ENCODE measurements at regions not wholly inside any gene's neighbourhood (a gene's known extent, or its start where the extent isn't known, plus 50 kb on each side); places are given as distances from the start of the nearest gene placed in this dataset.
A peak's percentile ranks its signal among the peaks of the same experiment; 100 is the strongest.
"Not testable (repeated sequence)": the region's sequence is repeated elsewhere in the genome, so short reads cannot be mapped to it uniquely, and the experiment has no call there.

GRCh38 chrX:153266140-153266539, 55.4 kb downstream of the PNMA6F start:
- 92% methylated on average over 8 of the region's 16 CpGs for WGBS
- H3K4me1 ChIP-seq (ENCODE audit: control insufficient read depth in 2 of 2, insufficient read depth in 2 of 2, low read length in 2 of 2): not testable (repeated sequence)

GRCh38 chrX:153260468-153260867, 61.1 kb downstream of the PNMA6F start:
- H3K4me1 ChIP-seq (ENCODE audit: control insufficient read depth in 2 of 2, insufficient read depth in 2 of 2, low read length in 2 of 2); H3K4me3 ChIP-seq (ENCODE audit: low read length in 2 of 2); DNase-seq (ENCODE audit: low read depth in 6 of 9, low spot score in 9 of 9); H3K9me3 ChIP-seq (ENCODE audit: control insufficient read depth in 2 of 2, insufficient read depth in 1 of 2, low read length in 1 of 2); H3K36me3 ChIP-seq (ENCODE audit: control insufficient read depth in 2 of 2, insufficient read depth in 2 of 2, low read length in 1 of 2); H3K27ac ChIP-seq (ENCODE audit: low read depth in 1 of 2, low read length in 1 of 2); H3K27me3 ChIP-seq (ENCODE audit: control insufficient read depth in 2 of 2, insufficient read depth in 1 of 2, low read length in 1 of 2): not testable (repeated sequence)
- no CpG with 5 or more reads among the region's 4 CpGs for WGBS

More at GRCh38 chrX:153266140-153266539, 55.4 kb downstream of the PNMA6F start:
- H3K4me3 ChIP-seq (ENCODE audit: low read length in 2 of 2); H3K27me3 ChIP-seq (ENCODE audit: control insufficient read depth in 2 of 2, insufficient read depth in 1 of 2, low read length in 1 of 2); DNase-seq (ENCODE audit: low read depth in 6 of 9, low spot score in 9 of 9); H3K9me3 ChIP-seq (ENCODE audit: control insufficient read depth in 2 of 2, insufficient read depth in 1 of 2, low read length in 1 of 2); H3K27ac ChIP-seq (ENCODE audit: low read depth in 1 of 2, low read length in 1 of 2); H3K36me3 ChIP-seq (ENCODE audit: control insufficient read depth in 2 of 2, insufficient read depth in 2 of 2, low read length in 1 of 2): not testable (repeated sequence)

- not testable (repeated sequence) for DNase-seq (ENCODE audit: low read depth in 6 of 9, low spot score in 9 of 9); H3K9me3 ChIP-seq (ENCODE audit: control insufficient read depth in 2 of 2, insufficient read depth in 1 of 2, low read length in 1 of 2); H3K4me1 ChIP-seq (ENCODE audit: control insufficient read depth in 2 of 2, insufficient read depth in 2 of 2, low read length in 2 of 2); H3K4me3 ChIP-seq (ENCODE audit: low read length in 2 of 2); H3K27ac ChIP-seq (ENCODE audit: low read depth in 1 of 2, low read length in 1 of 2); H3K27me3 ChIP-seq (ENCODE audit: control insufficient read depth in 2 of 2, insufficient read depth in 1 of 2, low read length in 1 of 2); H3K36me3 ChIP-seq (ENCODE audit: control insufficient read depth in 2 of 2, insufficient read depth in 2 of 2, low read length in 1 of 2)
- no CpG with 5 or more reads among the region's 7 CpGs for WGBS
Measured at GRCh38 chrX:153253239-153253638, 68.3 kb downstream of the PNMA6F start.

- not testable (repeated sequence) for H3K9me3 ChIP-seq (ENCODE audit: control insufficient read depth in 2 of 2, insufficient read depth in 1 of 2, low read length in 1 of 2); H3K4me1 ChIP-seq (ENCODE audit: control insufficient read depth in 2 of 2, insufficient read depth in 2 of 2, low read length in 2 of 2); H3K27ac ChIP-seq (ENCODE audit: low read depth in 1 of 2, low read length in 1 of 2); H3K36me3 ChIP-seq (ENCODE audit: control insufficient read depth in 2 of 2, insufficient read depth in 2 of 2, low read length in 1 of 2); H3K27me3 ChIP-seq (ENCODE audit: control insufficient read depth in 2 of 2, insufficient read depth in 1 of 2, low read length in 1 of 2); DNase-seq (ENCODE audit: low read depth in 6 of 9, low spot score in 9 of 9); H3K4me3 ChIP-seq (ENCODE audit: low read length in 2 of 2)
- WGBS: 96% methylated on average over 4 of the region's 20 CpGs
Measured at GRCh38 chrX:153252378-153253129, 69.0 kb downstream of the PNMA6F start.

GRCh38 chrX:153251952-153252351, 69.6 kb downstream of the PNMA6F start:
- H3K4me3 ChIP-seq (ENCODE audit: low read length in 2 of 2); H3K27me3 ChIP-seq (ENCODE audit: control insufficient read depth in 2 of 2, insufficient read depth in 1 of 2, low read length in 1 of 2); H3K4me1 ChIP-seq (ENCODE audit: control insufficient read depth in 2 of 2, insufficient read depth in 2 of 2, low read length in 2 of 2); H3K36me3 ChIP-seq (ENCODE audit: control insufficient read depth in 2 of 2, insufficient read depth in 2 of 2, low read length in 1 of 2); DNase-seq (ENCODE audit: low read depth in 6 of 9, low spot score in 9 of 9); H3K9me3 ChIP-seq (ENCODE audit: control insufficient read depth in 2 of 2, insufficient read depth in 1 of 2, low read length in 1 of 2); H3K27ac ChIP-seq (ENCODE audit: low read depth in 1 of 2, low read length in 1 of 2): not testable (repeated sequence)
- WGBS: 94% methylated on average over 4 of the region's 12 CpGs

- H3K36me3 ChIP-seq (ENCODE audit: control insufficient read depth in 2 of 2, insufficient read depth in 2 of 2, low read length in 1 of 2); H3K27ac ChIP-seq (ENCODE audit: low read depth in 1 of 2, low read length in 1 of 2); DNase-seq (ENCODE audit: low read depth in 6 of 9, low spot score in 9 of 9); H3K4me3 ChIP-seq (ENCODE audit: low read length in 2 of 2); H3K27me3 ChIP-seq (ENCODE audit: control insufficient read depth in 2 of 2, insufficient read depth in 1 of 2, low read length in 1 of 2); H3K9me3 ChIP-seq (ENCODE audit: control insufficient read depth in 2 of 2, insufficient read depth in 1 of 2, low read length in 1 of 2); H3K4me1 ChIP-seq (ENCODE audit: control insufficient read depth in 2 of 2, insufficient read depth in 2 of 2, low read length in 2 of 2): not testable (repeated sequence)
- WGBS: no CpG with 5 or more reads among the region's 1 CpG
Measured at GRCh38 chrX:153250762-153251161, 70.8 kb downstream of the PNMA6F start.

- no peak overlapping the region for H3K27ac ChIP-seq (ENCODE audit: low read depth in 1 of 2, low read length in 1 of 2)
- peak overlapping the region in 1 of 2 donors; percentile 26 for H3K4me3 ChIP-seq (ENCODE audit: low read length in 2 of 2)
- WGBS: 43% methylated on average over 4 of the region's 4 CpGs
Measured at GRCh38 chrX:153245288-153245731, 66.2 kb downstream of the MAGEA1 start.

GRCh38 chrX:153244767-153245166, 65.7 kb downstream of the MAGEA1 start:
- H3K4me3 ChIP-seq (ENCODE audit: low read length in 2 of 2): peak overlapping the region in 1 of 2 donors; percentile 26
- 59% methylated on average over 5 of the region's 5 CpGs for WGBS
- H3K4me1 ChIP-seq (ENCODE audit: control insufficient read depth in 2 of 2, insufficient read depth in 2 of 2, low read length in 2 of 2): no peaks in the 10 kb centered on the region
- H3K27ac ChIP-seq (ENCODE audit: low read depth in 1 of 2, low read length in 1 of 2): no peak overlapping the region
- no peak for DNase-seq (ENCODE audit: low read depth in 6 of 9, low spot score in 9 of 9)
- no peaks in the 10 kb centered on the region for H3K9me3 ChIP-seq (ENCODE audit: control insufficient read depth in 2 of 2, insufficient read depth in 1 of 2, low read length in 1 of 2)
- no peaks in the 10 kb centered on the region for H3K36me3 ChIP-seq (ENCODE audit: control insufficient read depth in 2 of 2, insufficient read depth in 2 of 2, low read length in 1 of 2)
- no peaks in the 10 kb centered on the region for H3K27me3 ChIP-seq (ENCODE audit: control insufficient read depth in 2 of 2, insufficient read depth in 1 of 2, low read length in 1 of 2)

More at GRCh38 chrX:153245288-153245731, 66.2 kb downstream of the MAGEA1 start:
- no peaks in the 10 kb centered on the region for H3K9me3 ChIP-seq (ENCODE audit: control insufficient read depth in 2 of 2, insufficient read depth in 1 of 2, low read length in 1 of 2)
- no peaks in the 10 kb centered on the region for H3K4me1 ChIP-seq (ENCODE audit: control insufficient read depth in 2 of 2, insufficient read depth in 2 of 2, low read length in 2 of 2)
- peak in 7 of 9 donors; percentile 0 to 59 (median 13) for DNase-seq (ENCODE audit: low read depth in 6 of 9, low spot score in 9 of 9)
- no peaks in the 10 kb centered on the region for H3K27me3 ChIP-seq (ENCODE audit: control insufficient read depth in 2 of 2, insufficient read depth in 1 of 2, low read length in 1 of 2)
- no peaks in the 10 kb centered on the region for H3K36me3 ChIP-seq (ENCODE audit: control insufficient read depth in 2 of 2, insufficient read depth in 2 of 2, low read length in 1 of 2)

- WGBS: 93% methylated on average over 2 of the region's 2 CpGs
Measured at GRCh38 chrX:153238361-153238760, 59.3 kb downstream of the MAGEA1 start.

More at GRCh38 chrX:153238361-153238760, 59.3 kb downstream of the MAGEA1 start:
- no peak overlapping the region for H3K4me3 ChIP-seq (ENCODE audit: low read length in 2 of 2)
- H3K27ac ChIP-seq (ENCODE audit: low read depth in 1 of 2, low read length in 1 of 2): no peak overlapping the region
- no peaks in the 10 kb centered on the region for H3K27me3 ChIP-seq (ENCODE audit: control insufficient read depth in 2 of 2, insufficient read depth in 1 of 2, low read length in 1 of 2)
- DNase-seq (ENCODE audit: low read depth in 6 of 9, low spot score in 9 of 9): no peak
- no peaks in the 10 kb centered on the region for H3K4me1 ChIP-seq (ENCODE audit: control insufficient read depth in 2 of 2, insufficient read depth in 2 of 2, low read length in 2 of 2)
- no peaks in the 10 kb centered on the region for H3K9me3 ChIP-seq (ENCODE audit: control insufficient read depth in 2 of 2, insufficient read depth in 1 of 2, low read length in 1 of 2)
- no peaks in the 10 kb centered on the region for H3K36me3 ChIP-seq (ENCODE audit: control insufficient read depth in 2 of 2, insufficient read depth in 2 of 2, low read length in 1 of 2)
